ENCODE measurements at regions not wholly inside any gene's neighbourhood (a gene's known extent, or its start where the extent isn't known, plus 50 kb on each side); places are given as distances from the start of the nearest gene placed in this dataset.

DNA sequence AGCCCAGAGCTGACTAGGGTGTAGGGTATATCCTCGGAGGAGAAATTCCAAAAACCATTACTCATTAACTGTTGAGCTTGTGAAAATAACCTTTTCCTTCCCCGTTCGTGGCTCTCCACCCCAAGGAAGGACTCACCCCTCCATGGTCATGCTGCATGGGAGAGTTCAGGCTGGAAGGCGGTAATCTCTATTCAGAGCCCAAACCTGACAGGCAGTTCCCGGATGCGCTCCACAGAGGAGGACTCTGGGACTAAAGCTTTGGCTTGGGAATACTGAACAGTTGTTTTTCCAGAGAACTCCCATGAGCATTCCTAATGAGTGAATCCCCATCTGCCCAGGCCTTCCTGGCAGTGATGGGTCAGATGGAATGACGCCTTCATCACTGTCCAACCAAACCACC is 125.4 kb downstream of the BCOR start:
- TF ChIP-seq, protein P1, sequence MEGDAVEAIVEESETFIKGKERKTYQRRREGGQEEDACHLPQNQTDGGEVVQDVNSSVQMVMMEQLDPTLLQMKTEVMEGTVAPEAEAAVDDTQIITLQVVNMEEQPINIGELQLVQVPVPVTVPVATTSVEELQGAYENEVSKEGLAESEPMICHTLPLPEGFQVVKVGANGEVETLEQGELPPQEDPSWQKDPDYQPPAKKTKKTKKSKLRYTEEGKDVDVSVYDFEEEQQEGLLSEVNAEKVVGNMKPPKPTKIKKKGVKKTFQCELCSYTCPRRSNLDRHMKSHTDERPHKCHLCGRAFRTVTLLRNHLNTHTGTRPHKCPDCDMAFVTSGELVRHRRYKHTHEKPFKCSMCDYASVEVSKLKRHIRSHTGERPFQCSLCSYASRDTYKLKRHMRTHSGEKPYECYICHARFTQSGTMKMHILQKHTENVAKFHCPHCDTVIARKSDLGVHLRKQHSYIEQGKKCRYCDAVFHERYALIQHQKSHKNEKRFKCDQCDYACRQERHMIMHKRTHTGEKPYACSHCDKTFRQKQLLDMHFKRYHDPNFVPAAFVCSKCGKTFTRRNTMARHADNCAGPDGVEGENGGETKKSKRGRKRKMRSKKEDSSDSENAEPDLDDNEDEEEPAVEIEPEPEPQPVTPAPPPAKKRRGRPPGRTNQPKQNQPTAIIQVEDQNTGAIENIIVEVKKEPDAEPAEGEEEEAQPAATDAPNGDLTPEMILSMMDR (tag by site-specific recombination; IDR thresholded peaks at IDR 0.05) = no peak
- TF ChIP-seq, protein P2, sequence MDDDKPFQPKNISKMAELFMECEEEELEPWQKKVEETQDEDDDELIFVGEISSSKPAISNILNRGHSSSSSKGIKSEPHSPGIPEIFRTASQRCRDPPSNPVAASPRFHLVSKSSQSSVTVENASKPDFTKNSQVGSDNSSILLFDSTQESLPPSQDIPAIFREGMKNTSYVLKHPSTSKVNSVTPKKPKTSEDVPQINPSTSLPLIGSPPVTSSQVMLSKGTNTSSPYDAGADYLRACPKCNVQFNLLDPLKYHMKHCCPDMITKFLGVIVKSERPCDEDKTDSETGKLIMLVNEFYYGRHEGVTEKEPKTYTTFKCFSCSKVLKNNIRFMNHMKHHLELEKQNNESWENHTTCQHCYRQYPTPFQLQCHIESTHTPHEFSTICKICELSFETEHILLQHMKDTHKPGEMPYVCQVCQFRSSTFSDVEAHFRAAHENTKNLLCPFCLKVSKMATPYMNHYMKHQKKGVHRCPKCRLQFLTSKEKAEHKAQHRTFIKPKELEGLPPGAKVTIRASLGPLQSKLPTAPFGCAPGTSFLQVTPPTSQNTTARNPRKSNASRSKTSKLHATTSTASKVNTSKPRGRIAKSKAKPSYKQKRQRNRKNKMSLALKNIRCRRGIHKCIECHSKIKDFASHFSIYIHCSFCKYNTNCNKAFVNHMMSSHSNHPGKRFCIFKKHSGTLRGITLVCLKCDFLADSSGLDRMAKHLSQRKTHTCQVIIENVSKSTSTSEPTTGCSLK (tag by site-specific recombination; IDR thresholded peaks at IDR 0.05) = no peak
- TF ChIP-seq ZNF837 (tag by site-specific recombination; IDR thresholded peaks at IDR 0.05) = no peak
- TF ChIP-seq ZNF10 (tag by site-specific recombination; IDR thresholded peaks at IDR 0.05) = no peak
- TF ChIP-seq ZNF114 (tag by site-specific recombination; IDR thresholded peaks at IDR 0.05) = no peak
- TF ChIP-seq, protein P3, sequence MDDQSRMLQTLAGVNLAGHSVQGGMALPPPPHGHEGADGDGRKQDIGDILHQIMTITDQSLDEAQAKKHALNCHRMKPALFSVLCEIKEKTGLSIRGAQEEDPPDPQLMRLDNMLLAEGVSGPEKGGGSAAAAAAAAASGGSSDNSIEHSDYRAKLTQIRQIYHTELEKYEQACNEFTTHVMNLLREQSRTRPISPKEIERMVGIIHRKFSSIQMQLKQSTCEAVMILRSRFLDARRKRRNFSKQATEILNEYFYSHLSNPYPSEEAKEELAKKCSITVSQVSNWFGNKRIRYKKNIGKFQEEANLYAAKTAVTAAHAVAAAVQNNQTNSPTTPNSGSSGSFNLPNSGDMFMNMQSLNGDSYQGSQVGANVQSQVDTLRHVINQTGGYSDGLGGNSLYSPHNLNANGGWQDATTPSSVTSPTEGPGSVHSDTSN (CRISPR knock-in tag; IDR thresholded peaks at IDR 0.05) = no peak
- no peak for TF ChIP-seq ZNF610 (tag by site-specific recombination; IDR thresholded peaks at IDR 0.05; ENCODE audit: borderline replicate concordance)
- TF ChIP-seq, protein P4, sequence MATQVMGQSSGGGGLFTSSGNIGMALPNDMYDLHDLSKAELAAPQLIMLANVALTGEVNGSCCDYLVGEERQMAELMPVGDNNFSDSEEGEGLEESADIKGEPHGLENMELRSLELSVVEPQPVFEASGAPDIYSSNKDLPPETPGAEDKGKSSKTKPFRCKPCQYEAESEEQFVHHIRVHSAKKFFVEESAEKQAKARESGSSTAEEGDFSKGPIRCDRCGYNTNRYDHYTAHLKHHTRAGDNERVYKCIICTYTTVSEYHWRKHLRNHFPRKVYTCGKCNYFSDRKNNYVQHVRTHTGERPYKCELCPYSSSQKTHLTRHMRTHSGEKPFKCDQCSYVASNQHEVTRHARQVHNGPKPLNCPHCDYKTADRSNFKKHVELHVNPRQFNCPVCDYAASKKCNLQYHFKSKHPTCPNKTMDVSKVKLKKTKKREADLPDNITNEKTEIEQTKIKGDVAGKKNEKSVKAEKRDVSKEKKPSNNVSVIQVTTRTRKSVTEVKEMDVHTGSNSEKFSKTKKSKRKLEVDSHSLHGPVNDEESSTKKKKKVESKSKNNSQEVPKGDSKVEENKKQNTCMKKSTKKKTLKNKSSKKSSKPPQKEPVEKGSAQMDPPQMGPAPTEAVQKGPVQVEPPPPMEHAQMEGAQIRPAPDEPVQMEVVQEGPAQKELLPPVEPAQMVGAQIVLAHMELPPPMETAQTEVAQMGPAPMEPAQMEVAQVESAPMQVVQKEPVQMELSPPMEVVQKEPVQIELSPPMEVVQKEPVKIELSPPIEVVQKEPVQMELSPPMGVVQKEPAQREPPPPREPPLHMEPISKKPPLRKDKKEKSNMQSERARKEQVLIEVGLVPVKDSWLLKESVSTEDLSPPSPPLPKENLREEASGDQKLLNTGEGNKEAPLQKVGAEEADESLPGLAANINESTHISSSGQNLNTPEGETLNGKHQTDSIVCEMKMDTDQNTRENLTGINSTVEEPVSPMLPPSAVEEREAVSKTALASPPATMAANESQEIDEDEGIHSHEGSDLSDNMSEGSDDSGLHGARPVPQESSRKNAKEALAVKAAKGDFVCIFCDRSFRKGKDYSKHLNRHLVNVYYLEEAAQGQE (tag by site-specific recombination; IDR thresholded peaks at IDR 0.05) = no peak
- TF ChIP-seq, protein P5, sequence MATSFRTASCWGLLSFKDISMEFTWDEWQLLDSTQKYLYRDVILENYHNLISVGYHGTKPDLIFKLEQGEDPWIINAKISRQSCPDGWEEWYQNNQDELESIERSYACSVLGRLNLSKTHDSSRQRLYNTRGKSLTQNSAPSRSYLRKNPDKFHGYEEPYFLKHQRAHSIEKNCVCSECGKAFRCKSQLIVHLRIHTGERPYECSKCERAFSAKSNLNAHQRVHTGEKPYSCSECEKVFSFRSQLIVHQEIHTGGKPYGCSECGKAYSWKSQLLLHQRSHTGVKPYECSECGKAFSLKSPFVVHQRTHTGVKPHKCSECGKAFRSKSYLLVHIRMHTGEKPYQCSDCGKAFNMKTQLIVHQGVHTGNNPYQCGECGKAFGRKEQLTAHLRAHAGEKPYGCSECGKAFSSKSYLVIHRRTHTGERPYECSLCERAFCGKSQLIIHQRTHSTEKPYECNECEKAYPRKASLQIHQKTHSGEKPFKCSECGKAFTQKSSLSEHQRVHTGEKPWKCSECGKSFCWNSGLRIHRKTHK (tag by site-specific recombination; IDR thresholded peaks at IDR 0.05) = no peak
- no peak for TF ChIP-seq ZNF558 (tag by site-specific recombination; IDR thresholded peaks at IDR 0.05)
- no peak for TF ChIP-seq ZNF776 (tag by site-specific recombination; IDR thresholded peaks at IDR 0.05; ENCODE audit: borderline replicate concordance)

All from HEK293 (cell line).